ENCODE measurements at regions not wholly inside any gene's neighbourhood (a gene's known extent, or its start where the extent isn't known, plus 50 kb on each side); places are given as distances from the start of the nearest gene placed in this dataset.
"Not testable (repeated sequence)": the region's sequence is repeated elsewhere in the genome, so short reads cannot be mapped to it uniquely, and the experiment has no call there.

- DNase-seq (ENCODE audit: low spot score): no peak
Measured at GRCh38 chr2:67872481-67872880, 190.3 kb downstream of the C1D start.

DNA sequence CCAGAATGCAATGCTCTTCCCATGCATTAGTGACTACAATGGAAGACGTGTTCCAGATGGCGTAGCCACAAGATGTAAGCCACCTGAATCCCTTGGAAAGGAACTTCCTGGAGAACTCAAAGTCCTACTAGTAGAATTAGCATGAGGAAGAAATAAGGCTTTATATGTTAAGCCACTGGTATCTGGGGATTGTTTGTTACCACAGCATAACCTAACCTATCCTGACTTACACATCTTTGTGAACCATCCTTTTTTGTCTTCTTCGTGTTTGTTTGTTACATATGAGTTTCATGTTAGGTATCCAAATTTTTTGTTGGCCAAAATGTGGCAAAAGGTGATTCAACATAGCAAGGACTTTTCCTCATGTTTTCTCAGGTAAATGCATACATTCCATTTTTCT lies 188.9 kb downstream of the C1D start:
- no peak for DNase-seq (ENCODE audit: low spot score)

- DNase-seq (ENCODE audit: low spot score): no peak
Measured at GRCh38 chr2:67876176-67876575, 186.6 kb downstream of the C1D start.

GRCh38 chr2:67877301-67877700 lies 185.5 kb downstream of the C1D start:
- DNase-seq (ENCODE audit: low spot score): no peak

DNA sequence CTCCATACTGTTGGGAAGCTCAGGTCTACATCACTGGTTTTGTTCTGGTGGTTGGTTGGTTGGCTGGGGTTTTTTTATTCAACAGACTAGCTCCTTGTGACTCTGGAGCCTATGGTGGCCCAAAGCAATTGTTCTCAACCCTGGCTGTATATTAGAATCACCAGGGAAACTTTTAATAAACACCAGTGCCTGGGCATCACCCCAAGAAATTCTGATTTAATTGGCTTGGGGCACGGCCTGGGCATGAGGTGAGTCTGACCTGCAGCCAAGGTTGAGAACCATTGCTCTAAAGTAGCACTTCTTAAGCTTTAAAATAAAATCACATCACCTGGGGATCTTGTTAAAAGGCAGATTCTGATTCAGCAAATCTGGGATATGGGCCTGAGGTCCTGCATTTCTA lies 184.1 kb downstream of the C1D start:
- DNase-seq (ENCODE audit: low spot score): no peak

DNA sequence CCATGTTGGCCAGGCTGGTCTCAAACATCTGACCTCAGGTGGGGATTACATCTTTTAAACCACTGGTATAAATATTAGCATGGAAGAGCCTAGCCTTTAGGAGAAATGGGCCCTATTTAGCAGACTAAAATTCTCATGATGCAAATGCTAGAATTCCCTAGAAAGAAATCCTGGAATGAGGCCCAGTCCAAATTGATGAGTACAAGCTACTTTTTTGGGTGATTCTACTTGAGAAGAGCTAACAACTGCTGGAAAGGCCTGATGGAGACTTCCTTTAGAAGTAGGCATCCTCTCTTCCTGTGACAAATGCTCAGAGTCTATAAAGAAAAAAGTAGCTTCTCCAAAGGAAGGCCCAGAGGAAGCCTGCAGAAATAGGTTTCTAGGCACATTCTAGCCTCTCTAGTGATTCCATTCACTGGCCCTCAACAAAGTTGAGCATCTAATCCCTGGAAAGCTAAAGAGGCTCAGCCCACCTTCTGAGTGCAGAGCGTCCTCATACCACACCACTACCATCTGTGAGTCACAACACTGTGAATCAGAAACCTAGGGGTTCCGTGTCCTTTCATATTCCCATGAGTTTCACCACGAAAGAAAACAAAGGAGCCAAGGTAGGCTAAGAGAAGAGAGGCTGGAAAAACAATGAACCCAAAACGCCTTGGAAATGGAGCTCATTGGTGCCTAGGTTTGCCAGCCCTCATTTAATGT lies 183.1 kb downstream of the C1D start:
- DNase-seq (ENCODE audit: low spot score): no peak

GRCh38 chr2:67880291-67880761 lies 182.5 kb downstream of the C1D start:
- DNase-seq (ENCODE audit: low spot score): no peak

GRCh38 chr2:67881816-67882215 lies 181.0 kb downstream of the C1D start:
- no peak for DNase-seq (ENCODE audit: low spot score)

GRCh38 chr2:67883316-67884087 lies 179.3 kb downstream of the C1D start:
- no peak for DNase-seq (ENCODE audit: low spot score)

GRCh38 chr2:67888351-67889005 lies 174.3 kb downstream of the C1D start:
- DNase-seq (ENCODE audit: low spot score): no peak

- no peak for DNase-seq (ENCODE audit: low spot score)
Measured at GRCh38 chr2:67889056-67889455, 173.7 kb downstream of the C1D start.

GRCh38 chr2:67891642-67892041 lies 171.2 kb downstream of the C1D start:
- DNase-seq (ENCODE audit: low spot score): no peak

GRCh38 chr2:67892339-67892846 lies 170.4 kb downstream of the C1D start:
- DNase-seq (ENCODE audit: low spot score): no peak

DNA sequence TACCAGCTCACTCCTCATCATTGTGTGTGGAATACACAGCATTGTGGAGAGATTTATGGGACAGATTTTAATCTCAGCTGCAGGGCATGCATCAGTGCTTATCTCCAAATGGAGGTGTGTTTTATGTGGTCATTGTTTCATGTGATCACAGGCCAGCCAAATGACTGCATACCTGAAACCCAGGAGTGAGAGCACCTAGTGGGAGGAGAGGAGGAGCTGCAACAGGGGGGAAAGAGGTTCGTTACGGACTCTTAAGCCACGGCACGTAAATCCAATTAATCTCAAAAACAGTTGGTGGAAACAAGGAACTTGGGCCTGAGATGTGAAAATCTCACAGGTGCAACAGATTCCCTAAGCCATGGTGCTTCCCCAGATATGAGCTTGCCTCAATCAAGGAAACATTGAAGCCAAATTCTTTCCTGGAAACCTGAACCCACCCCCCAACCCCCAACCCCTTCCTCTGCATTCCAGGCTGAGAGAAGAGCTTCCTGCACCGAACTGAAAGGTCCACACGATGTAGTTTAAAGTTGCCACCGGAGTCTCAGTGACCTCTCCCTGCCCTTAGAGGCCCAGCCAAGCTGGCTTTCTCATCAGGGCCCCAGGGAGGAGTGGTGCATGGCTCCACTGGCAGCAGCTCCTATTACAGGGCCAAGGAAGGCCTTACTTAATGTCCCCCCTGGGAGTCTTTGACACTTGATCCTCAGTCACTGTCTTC lies 167.4 kb downstream of the C1D start:
- no peak for DNase-seq (ENCODE audit: low spot score)

- DNase-seq (ENCODE audit: low spot score): no peak
Measured at GRCh38 chr2:67896076-67896475, 166.7 kb downstream of the C1D start.

DNA sequence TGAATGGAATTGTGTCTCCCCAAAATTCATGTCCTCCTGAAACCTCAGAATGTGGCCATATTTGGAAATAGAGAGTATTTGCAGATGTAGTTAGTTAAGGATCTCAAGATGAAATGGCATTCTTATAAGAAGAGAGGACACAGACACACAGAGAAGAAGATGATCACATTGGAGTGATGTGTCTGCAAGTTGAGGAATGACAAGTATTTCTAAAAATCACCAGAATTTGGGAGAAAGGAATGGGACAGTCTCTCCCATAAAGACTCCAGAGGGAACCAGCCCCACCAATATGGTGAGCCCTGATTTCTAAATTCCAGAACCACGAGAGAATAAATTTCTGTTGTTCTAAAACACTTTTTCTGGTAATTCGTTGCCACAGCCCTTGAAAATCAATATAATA lies 166.3 kb downstream of the C1D start:
- DNase-seq (ENCODE audit: low spot score): no peak

DNA sequence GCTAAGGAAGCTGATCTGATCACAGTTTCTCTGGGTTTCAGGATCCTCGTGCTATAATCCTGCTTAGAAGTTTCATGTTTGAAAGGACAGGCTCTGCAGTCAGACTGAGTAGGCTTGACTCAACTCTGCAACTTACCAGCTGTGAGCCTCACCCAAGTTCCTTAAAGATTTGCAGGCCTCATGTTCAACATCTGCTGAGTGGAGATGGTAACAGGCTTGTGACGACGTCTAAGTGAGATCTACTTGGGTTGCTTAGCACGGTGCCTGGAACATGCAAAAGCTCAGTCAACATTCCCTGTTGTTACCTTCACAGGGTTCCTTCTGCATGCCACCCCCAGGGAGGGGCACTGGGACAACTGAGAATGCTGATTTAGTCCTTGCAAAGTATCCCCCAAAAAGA lies 164.2 kb downstream of the C1D start:
- DNase-seq (ENCODE audit: low spot score): no peak

- no peak for DNase-seq (ENCODE audit: low spot score)
Measured at GRCh38 chr2:67899187-67899586, 163.6 kb downstream of the C1D start.

GRCh38 chr2:67900826-67901225 lies 162.0 kb downstream of the C1D start:
- no peak for DNase-seq (ENCODE audit: low spot score)

- no peak for DNase-seq (ENCODE audit: low spot score)
Measured at GRCh38 chr2:67904566-67904965, 158.2 kb downstream of the C1D start.

DNA sequence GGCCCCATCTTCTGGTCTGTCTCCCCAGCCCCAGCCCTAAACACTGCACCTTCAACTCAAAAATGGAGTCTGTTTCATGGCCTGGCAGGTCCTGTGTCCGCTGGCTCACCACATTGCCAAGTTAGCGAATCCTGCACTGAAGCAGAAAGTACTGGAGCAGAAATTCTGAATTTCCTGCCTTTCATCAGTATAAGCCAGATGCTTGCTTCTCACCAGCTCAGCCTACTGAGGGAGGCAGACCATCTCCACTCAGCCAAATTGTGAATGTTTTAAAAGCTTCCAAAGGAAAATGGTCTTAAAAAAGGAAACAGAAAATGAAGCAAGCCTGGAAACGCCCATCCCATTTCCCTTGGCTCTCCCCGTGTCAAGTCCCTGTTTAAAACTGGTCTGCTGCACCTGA lies 157.8 kb downstream of the C1D start:
- DNase-seq (ENCODE audit: low spot score): no peak

DNA sequence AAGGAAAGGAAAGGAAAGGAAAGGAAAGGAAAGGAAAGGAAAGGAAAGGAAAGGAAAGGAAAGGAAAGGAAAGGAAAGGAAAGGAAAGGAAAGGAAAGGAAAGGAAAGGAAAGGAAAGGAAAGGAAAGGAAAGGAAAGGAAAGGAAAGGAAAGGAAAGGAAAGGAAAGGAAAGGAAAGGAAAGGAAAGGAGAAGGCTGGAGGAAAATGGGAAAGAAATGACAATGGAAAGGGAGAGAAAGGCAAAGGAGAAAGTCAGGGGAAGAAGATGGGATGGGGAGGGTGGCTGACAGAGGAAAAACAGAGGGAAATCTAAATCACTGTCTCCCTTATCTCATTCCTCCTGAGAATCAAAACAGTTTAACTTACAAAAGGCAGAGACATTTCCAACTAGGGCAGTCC lies 156.3 kb downstream of the C1D start:
- DNase-seq (ENCODE audit: low spot score): not testable (repeated sequence)

All from CD4-positive, alpha-beta T cell treated with Interleukin-2 at 100 ng/mL for 4 hours (primary cell).